HL-60 (cell line): ENCODE measurements at regions not wholly inside any gene's neighbourhood (a gene's known extent, or its start where the extent isn't known, plus 50 kb on each side); places are given as distances from the start of the nearest gene placed in this dataset.

Experiments used
- DNase-seq, 2 experiments: peaks; one replicate each; pipeline ENCODE4 v3.0.0-alpha.2; 2010 to 2020; ENCODE audit warnings: low read depth in 1 of 2, low spot score in 1 of 2
- H3K27ac ChIP-seq: fragments of 250-450 bp; sonication (Bioruptor Pico); replicated peaks from 2 replicates; pipeline ENCODE4 v1.5.1; 2020; ENCODE audit warnings: mild to moderate bottlenecking, moderate library complexity
- H3K27me3 ChIP-seq: fragments of 250-450 bp; sonication (Bioruptor Pico); 2 replicates; pipeline ENCODE4 v1.5.1; 2021; ENCODE audit warnings: mild to moderate bottlenecking, moderate library complexity; ENCODE audit not compliant: insufficient read depth, poor library complexity, severe bottlenecking
- H3K4me3 ChIP-seq: replicated peaks from 2 replicates; pipeline ENCODE4 v1.5.1; 2011; ENCODE audit warnings: mild to moderate bottlenecking, control low read depth, low read length; ENCODE audit not compliant: insufficient read depth
- GABPA ChIP-seq: IDR thresholded peaks from 2 replicates; pipeline ENCODE4 v1.6.1; 2012; ENCODE audit warnings: low read depth
- POLR2AphosphoS5 ChIP-seq: IDR thresholded peaks from 2 replicates; pipeline ENCODE4 v1.6.1; 2012; ENCODE audit warnings: low read depth
- SPI1 ChIP-seq: IDR thresholded peaks from 2 replicates; pipeline ENCODE4 v1.6.1; 2012; ENCODE audit warnings: low read depth, mild to moderate bottlenecking, borderline replicate concordance
- TF ChIP-seq, protein P1 (sequence below): IDR thresholded peaks from one replicate; pipeline ENCODE4 v1.5.1; 2011; ENCODE audit warnings: low read length, control low read depth, inconsistent platforms; ENCODE audit not compliant: insufficient read depth
- TF ChIP-seq, protein P2 (sequence below): IDR thresholded peaks from 2 replicates; pipeline ENCODE4 v1.6.1; 2012; ENCODE audit warnings: low read depth; ENCODE audit not compliant: insufficient replicate concordance

DNA sequence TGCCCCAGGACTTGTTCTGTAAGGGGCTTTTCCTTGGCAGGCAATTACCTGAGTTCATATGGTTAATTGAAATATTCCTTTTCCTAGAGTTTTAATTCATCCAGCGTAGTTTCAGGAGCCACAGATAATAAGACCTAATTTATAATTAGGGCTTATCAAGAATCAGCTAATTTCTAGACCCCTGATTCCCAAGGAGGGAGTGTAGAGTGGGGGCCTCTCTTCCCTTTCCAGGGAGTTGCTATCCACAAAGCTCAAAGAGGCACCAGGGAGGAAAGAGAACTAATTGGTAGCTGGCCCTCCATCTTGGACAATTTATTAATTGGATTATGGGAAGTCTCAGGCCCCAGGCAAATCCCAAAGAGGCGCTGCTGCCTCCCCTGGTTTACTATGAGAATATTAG, 75.8 kb upstream of the ZNF618 start:
- Histone ChIP-seq H3K27me3 (no peaks in the 10 kb centered on the region), H3K4me3 (no peak overlapping the region), H3K27ac (no peak overlapping the region)
- no peak for DNase-seq
- TF ChIP-seq, protein P1, sequence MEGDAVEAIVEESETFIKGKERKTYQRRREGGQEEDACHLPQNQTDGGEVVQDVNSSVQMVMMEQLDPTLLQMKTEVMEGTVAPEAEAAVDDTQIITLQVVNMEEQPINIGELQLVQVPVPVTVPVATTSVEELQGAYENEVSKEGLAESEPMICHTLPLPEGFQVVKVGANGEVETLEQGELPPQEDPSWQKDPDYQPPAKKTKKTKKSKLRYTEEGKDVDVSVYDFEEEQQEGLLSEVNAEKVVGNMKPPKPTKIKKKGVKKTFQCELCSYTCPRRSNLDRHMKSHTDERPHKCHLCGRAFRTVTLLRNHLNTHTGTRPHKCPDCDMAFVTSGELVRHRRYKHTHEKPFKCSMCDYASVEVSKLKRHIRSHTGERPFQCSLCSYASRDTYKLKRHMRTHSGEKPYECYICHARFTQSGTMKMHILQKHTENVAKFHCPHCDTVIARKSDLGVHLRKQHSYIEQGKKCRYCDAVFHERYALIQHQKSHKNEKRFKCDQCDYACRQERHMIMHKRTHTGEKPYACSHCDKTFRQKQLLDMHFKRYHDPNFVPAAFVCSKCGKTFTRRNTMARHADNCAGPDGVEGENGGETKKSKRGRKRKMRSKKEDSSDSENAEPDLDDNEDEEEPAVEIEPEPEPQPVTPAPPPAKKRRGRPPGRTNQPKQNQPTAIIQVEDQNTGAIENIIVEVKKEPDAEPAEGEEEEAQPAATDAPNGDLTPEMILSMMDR: no peak
- TF ChIP-seq GABPA: no peak
- no peak for TF ChIP-seq SPI1
- TF ChIP-seq, protein P2, sequence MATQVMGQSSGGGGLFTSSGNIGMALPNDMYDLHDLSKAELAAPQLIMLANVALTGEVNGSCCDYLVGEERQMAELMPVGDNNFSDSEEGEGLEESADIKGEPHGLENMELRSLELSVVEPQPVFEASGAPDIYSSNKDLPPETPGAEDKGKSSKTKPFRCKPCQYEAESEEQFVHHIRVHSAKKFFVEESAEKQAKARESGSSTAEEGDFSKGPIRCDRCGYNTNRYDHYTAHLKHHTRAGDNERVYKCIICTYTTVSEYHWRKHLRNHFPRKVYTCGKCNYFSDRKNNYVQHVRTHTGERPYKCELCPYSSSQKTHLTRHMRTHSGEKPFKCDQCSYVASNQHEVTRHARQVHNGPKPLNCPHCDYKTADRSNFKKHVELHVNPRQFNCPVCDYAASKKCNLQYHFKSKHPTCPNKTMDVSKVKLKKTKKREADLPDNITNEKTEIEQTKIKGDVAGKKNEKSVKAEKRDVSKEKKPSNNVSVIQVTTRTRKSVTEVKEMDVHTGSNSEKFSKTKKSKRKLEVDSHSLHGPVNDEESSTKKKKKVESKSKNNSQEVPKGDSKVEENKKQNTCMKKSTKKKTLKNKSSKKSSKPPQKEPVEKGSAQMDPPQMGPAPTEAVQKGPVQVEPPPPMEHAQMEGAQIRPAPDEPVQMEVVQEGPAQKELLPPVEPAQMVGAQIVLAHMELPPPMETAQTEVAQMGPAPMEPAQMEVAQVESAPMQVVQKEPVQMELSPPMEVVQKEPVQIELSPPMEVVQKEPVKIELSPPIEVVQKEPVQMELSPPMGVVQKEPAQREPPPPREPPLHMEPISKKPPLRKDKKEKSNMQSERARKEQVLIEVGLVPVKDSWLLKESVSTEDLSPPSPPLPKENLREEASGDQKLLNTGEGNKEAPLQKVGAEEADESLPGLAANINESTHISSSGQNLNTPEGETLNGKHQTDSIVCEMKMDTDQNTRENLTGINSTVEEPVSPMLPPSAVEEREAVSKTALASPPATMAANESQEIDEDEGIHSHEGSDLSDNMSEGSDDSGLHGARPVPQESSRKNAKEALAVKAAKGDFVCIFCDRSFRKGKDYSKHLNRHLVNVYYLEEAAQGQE: no peak
- TF ChIP-seq POLR2AphosphoS5: no peak

DNA sequence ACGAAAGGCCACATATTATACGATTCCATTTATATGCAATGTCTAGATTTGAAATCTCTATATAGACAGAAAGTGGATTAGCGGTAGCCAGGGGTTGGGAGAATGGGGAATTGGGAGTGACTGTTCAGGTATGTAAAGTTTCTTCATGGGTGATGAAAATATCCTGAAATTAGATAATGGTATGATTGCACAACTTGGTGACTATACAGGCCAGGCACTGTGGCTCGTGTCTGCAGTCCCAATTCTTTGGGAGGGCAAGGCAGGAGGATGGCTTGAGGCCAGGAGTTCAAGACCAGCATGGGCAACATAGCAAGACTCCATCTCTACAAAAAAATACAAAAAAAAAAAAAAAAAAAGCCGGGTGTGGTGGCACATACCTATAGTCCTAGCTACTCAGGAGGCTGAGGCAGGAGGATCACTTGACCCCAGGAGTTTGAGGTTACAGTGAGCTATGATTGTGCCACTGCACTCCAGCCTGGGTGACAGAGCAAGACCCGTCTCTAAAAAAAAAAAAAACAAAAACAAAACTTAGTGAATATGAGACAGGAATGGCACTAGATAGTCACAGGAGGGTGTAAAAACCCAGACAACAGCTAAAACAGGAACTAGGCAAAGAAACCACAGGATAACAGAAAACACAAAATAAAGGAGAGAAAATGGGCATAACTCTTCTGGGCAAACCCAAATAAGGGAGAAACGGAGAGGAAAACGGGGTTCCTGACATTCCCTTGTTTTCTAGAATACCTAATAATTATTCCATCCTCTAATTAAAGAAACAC, 72.1 kb upstream of the ZNF618 start:
- TF ChIP-seq SPI1: peak; percentile 58
- TF ChIP-seq, protein P1: no peak
- Histone ChIP-seq H3K4me3 (no peak overlapping the region), H3K27me3 (no peaks in the 10 kb centered on the region), H3K27ac (no peak overlapping the region)
- no peak for DNase-seq

DNA sequence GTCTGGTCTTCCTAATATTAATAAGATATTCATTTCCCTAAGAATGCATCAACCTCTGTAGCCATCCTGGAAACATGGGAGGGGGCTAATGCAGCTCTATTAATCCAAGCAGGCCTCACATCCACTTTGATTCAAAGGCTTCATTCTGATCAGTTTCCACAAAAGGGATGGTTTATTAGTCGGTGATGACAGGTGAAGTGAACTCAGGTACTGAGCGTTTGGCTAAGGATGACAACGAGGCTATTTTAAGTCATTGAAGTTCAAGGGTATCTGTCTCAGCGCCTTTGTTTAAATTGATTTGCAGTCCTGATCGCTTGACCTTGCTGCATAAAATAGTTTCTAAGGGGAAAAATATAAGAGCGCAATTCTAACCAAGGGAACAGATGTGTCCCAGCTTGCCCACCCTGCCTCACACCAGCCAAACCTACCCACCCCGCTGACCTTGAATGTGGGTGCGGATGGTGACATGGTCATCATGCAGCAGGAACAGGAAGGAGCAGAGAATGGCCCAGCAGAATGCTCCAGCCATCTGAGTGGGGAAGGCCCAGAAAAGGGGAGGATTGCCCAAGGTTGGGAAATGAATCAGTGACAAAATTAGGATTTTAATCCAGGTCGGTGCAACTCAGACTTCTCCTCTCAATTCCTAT, 70.5 kb upstream of the ZNF618 start:
- Histone ChIP-seq H3K27me3 (no peaks in the 10 kb centered on the region), H3K27ac (no peak overlapping the region), H3K4me3 (no peak overlapping the region)
- TF ChIP-seq SPI1 (no peak), POLR2AphosphoS5 (no peak)
- no peak for DNase-seq

DNA sequence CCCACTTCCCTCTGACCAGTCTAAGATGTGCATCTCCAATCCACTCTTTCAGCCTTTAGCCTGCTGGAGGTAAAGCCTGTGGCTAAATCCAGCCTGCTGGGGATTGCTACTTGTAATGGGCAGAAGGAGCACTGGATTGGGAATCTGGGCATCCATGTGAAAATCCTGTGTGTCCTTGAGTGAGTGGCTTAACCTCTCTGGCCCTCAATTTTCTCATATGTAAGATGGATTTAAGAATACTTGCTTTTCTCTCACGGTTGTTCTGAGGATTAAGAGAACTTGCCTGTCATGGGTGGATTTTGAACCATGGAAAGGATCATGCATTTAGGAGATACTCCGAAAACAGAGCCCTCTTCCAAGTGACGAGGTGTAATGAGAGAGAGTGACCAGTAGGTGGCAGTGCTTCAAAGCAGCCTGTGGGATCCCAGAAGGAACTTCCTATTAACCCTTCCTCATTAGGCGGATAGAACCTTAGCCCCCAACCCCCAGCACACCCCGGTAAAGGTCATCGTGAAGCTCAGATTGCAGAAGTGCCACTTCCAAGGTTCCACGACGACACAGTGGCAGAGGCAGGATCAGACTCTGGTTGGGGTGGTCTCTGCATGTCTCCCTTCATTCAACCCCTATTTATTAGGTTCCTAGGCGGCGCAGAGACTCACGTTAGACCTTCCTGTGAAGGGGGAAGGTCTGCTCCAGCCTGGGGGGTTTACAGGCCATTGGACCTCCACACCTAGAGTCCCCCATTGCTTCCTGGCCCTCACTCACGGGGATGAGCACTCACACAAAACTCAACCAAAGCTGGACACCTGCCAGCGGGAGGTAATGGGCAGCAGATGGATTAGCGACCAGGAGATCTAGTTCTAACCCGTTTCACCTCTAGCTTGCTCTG, 68.7 kb upstream of the ZNF618 start:
- H3K4me3 ChIP-seq: no peak overlapping the region
- H3K27ac ChIP-seq: no peak overlapping the region
- H3K27me3 ChIP-seq: no peaks in the 10 kb centered on the region
- peak; percentile 52 to 56 for DNase-seq
- TF ChIP-seq SPI1: peak; percentile 46; the same call in 1 of the 2 replicates
- TF ChIP-seq, protein P1: peak; percentile 59
- TF ChIP-seq, protein P2: no peak
